Body of pancreas (tissue), 4 donors: ENCODE measurements at regions not wholly inside any gene's neighbourhood (a gene's known extent, or its start where the extent isn't known, plus 50 kb on each side); places are given as distances from the start of the nearest gene placed in this dataset.

ENCODE experiments used
- ATAC-seq: fragments of 150-250 bp; one replicate; pipeline ENCODE4 v1.9.1; 2016
- DNase-seq, 4 donors: peaks; one replicate each; pipeline ENCODE4 v3.0.0-alpha.2; 2019
- H3K27ac ChIP-seq, 4 donors: fragments of 200-600 bp; sonication (generic); 1 replicate in 3 of 4; 2 replicates in 1 of 4; pipeline versions ENCODE4 v1.5.1 to v1.6.1; 2016 to 2019; ENCODE audit warnings: mild to moderate bottlenecking in 1 of 4, mixed read lengths in 1 of 4, moderate library complexity in 1 of 4
- H3K27me3 ChIP-seq, 2 donors: fragments of 200-600 bp; sonication (generic); one replicate each; pipeline ENCODE4 v1.6.0; 2016; ENCODE audit warnings: mild to moderate bottlenecking in 1 of 2
- H3K36me3 ChIP-seq, 2 donors: fragments of 200-600 bp; sonication (generic); replicated peaks in 1 of 2; 2 replicates each; pipeline ENCODE4 v1.5.1; 2016; ENCODE audit warnings: low read depth in 2 of 2; ENCODE audit not compliant: insufficient read depth in 1 of 2
- H3K4me1 ChIP-seq: fragments of 200-600 bp; sonication (generic); one replicate; pipeline ENCODE4 v1.6.0; 2016
- H3K4me3 ChIP-seq, 2 donors: fragments of 200-600 bp; sonication (generic); 1 replicate in 1 of 2; 2 replicates in 1 of 2; pipeline ENCODE4 v1.5.1; 2016 to 2019
- H3K9me3 ChIP-seq, 3 donors: fragments of 200-600 bp; sonication (generic); 1 replicate in 2 of 3; 2 replicates in 1 of 3; pipeline ENCODE4 v1.5.1; 2016
- CTCF ChIP-seq, 7 experiments: fragments of 450-650 bp in 4 of 7; fragments of 200-600 bp in 3 of 7; sonication (generic) in 3 of 7; IDR thresholded peaks; one replicate each; pipeline ENCODE4 v1.5.1; 2016 to 2019; ENCODE audit warnings: antibody characterized with exemption in 7 of 7
- POLR2A ChIP-seq, 3 donors: fragments of 450-650 bp; IDR thresholded peaks; one replicate each; pipeline ENCODE4 v1.6.1; 2016; ENCODE audit warnings: antibody characterized with exemption in 3 of 3, mild to moderate bottlenecking in 2 of 3
- WGBS, 2 donors: methylation state at CpG; one replicate each; pipeline ENCODE4 v1.1.5; 2017; 5-methylcytosine and 5-hydroxymethylcytosine counted together
- intact Hi-C: fragments of 100-400 bp; cut with DNase I; formaldehyde crosslinking; loops from one replicate; pipeline ENCODE4 v1.15.1; 2023

GRCh38 chr7:69166979-69167516, 431.2 kb upstream of the AUTS2 start:
- no peak overlapping the region for H3K27ac ChIP-seq
- H3K36me3 ChIP-seq: no peaks in the 10 kb centered on the region
- ATAC-seq: no peak
- H3K9me3 ChIP-seq: no peaks in the 10 kb centered on the region
- no peaks in the 10 kb centered on the region for H3K4me1 ChIP-seq
- TF ChIP-seq POLR2A (IDR thresholded peaks at IDR 0.05): no peak
- TF ChIP-seq CTCF (IDR thresholded peaks at IDR 0.05): no peak
- H3K27me3 ChIP-seq: no peaks in the 10 kb centered on the region
- no peak for DNase-seq
- no peak overlapping the region for H3K4me3 ChIP-seq
- intact Hi-C loops: no loop called here
- 79 to 81% methylated on average over 5 to 7 of the region's 7 CpGs for WGBS, 2 donors

- no peaks in the 10 kb centered on the region for H3K4me1 ChIP-seq
- no peaks in the 10 kb centered on the region for H3K27me3 ChIP-seq
- no peak overlapping the region for H3K4me3 ChIP-seq
- intact Hi-C loops: no loop called here
- H3K36me3 ChIP-seq: no peaks in the 10 kb centered on the region
- no peak for ATAC-seq
- WGBS, 2 donors: 21 to 54% methylated on average over 1 of the region's 1 CpG
- DNase-seq: no peak
- no peak for TF ChIP-seq POLR2A (IDR thresholded peaks at IDR 0.05)
- H3K27ac ChIP-seq: no peak overlapping the region
- no peaks in the 10 kb centered on the region for H3K9me3 ChIP-seq
These were observed 428.9 kb upstream of the AUTS2 start for GRCh38 chr7:69169386-69169785.

- Histone ChIP-seq H3K27me3 (no peaks in the 10 kb centered on the region), H3K27ac (no peak overlapping the region), H3K36me3 (no peaks in the 10 kb centered on the region), H3K4me1 (no peaks in the 10 kb centered on the region), H3K4me3 (no peak overlapping the region), H3K9me3 (no peaks in the 10 kb centered on the region)
- intact Hi-C loops: no loop called here
- DNase-seq: no peak
- no peak for ATAC-seq
- TF ChIP-seq CTCF (IDR thresholded peaks at IDR 0.05) (no peak), POLR2A (IDR thresholded peaks at IDR 0.05) (no peak)
- WGBS, 2 donors: 21 to 33% methylated on average over 10 of the region's 10 CpGs
These were observed 425.8 kb upstream of the AUTS2 start for GRCh38 chr7:69172357-69173077.

GRCh38 chr7:69173341-69173740, 424.9 kb upstream of the AUTS2 start:
- H3K9me3 ChIP-seq: no peaks in the 10 kb centered on the region
- WGBS, 2 donors: 56 to 61% methylated on average over 4 of the region's 4 CpGs
- H3K36me3 ChIP-seq: no peaks in the 10 kb centered on the region
- H3K27ac ChIP-seq: no peak overlapping the region
- H3K4me3 ChIP-seq: no peak overlapping the region
- ATAC-seq: no peak
- H3K27me3 ChIP-seq: no peaks in the 10 kb centered on the region
- TF ChIP-seq POLR2A (IDR thresholded peaks at IDR 0.05) (no peak), CTCF (IDR thresholded peaks at IDR 0.05) (no peak)
- intact Hi-C loops: no loop called here
- no peak for DNase-seq
- H3K4me1 ChIP-seq: no peaks in the 10 kb centered on the region

GRCh38 chr7:69173846-69174245, 424.4 kb upstream of the AUTS2 start:
- whole genome bisulfite sequencing, 2 donors: 75 to 93% methylated on average over 1 of the region's 1 CpG
- no peak for ATAC-seq

More at GRCh38 chr7:69173846-69174245, 424.4 kb upstream of the AUTS2 start:
- no peak for TF ChIP-seq POLR2A (IDR thresholded peaks at IDR 0.05)
- no peak for TF ChIP-seq CTCF (IDR thresholded peaks at IDR 0.05)
- Histone ChIP-seq H3K9me3 (no peaks in the 10 kb centered on the region), H3K27me3 (no peaks in the 10 kb centered on the region), H3K36me3 (no peaks in the 10 kb centered on the region), H3K4me3 (no peak overlapping the region), H3K27ac (no peak overlapping the region), H3K4me1 (no peaks in the 10 kb centered on the region)
- intact Hi-C loops: no loop called here
- DNase-seq: no peak
